DND-41 (cell line): ENCODE measurements at regions not wholly inside any gene's neighbourhood (a gene's known extent, or its start where the extent isn't known, plus 50 kb on each side); places are given as distances from the start of the nearest gene placed in this dataset.

ENCODE experiments used
- CTCF ChIP-seq: IDR thresholded peaks from 2 replicates; pipeline ENCODE4 v1.5.1; 2012; ENCODE audit warnings: borderline replicate concordance, low read length, moderate library complexity, mild to moderate bottlenecking; ENCODE audit not compliant: poor library complexity, severe bottlenecking; ENCODE audit errors: extremely low read depth
- EZH2 ChIP-seq: IDR thresholded peaks from 3 replicates; pipeline ENCODE4 v1.6.1; 2012; ENCODE audit warnings: borderline replicate concordance, low read depth, mild to moderate bottlenecking, moderate library complexity, low read length, inconsistent platforms; ENCODE audit not compliant: severe bottlenecking

DNA sequence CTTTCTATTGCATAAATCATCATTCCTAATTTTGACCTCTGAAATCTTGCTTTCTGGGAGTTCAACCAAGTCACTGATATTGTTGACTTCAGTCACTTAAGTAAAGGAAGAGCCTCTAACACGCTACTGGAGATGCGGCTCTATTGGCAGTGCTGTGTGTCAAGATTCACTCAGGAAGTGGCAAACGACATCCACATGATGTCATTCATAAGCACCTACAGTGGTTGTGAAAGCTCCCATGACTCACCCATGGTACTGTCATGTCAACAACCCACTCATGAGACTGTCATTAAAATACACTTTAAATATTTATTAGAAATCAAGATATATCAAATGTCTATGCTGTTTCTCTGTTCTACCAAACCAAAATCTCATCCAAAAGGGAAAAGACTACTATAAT is 52.5 kb upstream of the LHFPL3 start:
- TF ChIP-seq CTCF, result no peak
- no peak for TF ChIP-seq EZH2
